BE2C (cell line): ENCODE measurements at regions not wholly inside any gene's neighbourhood (a gene's known extent, or its start where the extent isn't known, plus 50 kb on each side); places are given as distances from the start of the nearest gene placed in this dataset.

ENCODE experiments used
- DNase-seq: peaks from one replicate; pipeline ENCODE4 v3.0.0-alpha.2; 2020
- H3K27me3 ChIP-seq: fragments of 250-450 bp; sonication (Bioruptor Pico); 2 replicates; pipeline ENCODE4 v1.5.1; 2020; ENCODE audit warnings: mild to moderate bottlenecking
- H3K36me3 ChIP-seq: fragments of 250-450 bp; sonication (Bioruptor Pico); 2 replicates; pipeline ENCODE4 v1.5.1; 2020; ENCODE audit warnings: mild to moderate bottlenecking
- H3K4me1 ChIP-seq: fragments of 250-450 bp; sonication (Bioruptor Pico); 2 replicates; pipeline ENCODE4 v1.5.1; 2020
- H3K4me3 ChIP-seq: 2 replicates; pipeline ENCODE4 v1.5.1; 2011; ENCODE audit warnings: low read depth, low read length
- H3K9me3 ChIP-seq: fragments of 250-450 bp; sonication (Bioruptor Pico); 2 replicates; pipeline ENCODE4 v1.5.1; 2020
- TF ChIP-seq, protein P1 (sequence below): IDR thresholded peaks from 2 replicates; pipeline ENCODE4 v1.5.1; 2012; ENCODE audit warnings: mild to moderate bottlenecking, low read depth, low read length

DNA sequence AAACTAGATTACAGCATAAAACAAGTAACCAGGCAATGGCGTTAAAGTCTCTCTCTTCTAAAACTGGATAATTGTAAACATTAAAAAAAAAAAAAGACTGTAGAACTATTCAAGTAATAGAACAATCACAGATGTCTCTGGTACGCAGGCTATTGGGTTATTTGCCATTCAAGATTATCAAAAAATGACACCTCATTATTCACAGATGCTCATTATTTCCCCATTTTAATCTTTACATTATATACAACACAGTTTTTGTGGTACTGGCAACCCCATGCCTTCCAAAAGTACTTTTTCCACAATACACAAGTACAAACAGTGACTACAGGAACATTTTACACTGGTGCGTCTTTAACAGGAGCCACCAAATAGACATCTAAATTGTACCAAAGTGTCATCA, 109.4 kb downstream of the ZNF608 start:
- no peaks in the 10 kb centered on the region for H3K27me3 ChIP-seq
- H3K36me3 ChIP-seq = peaks cover 13% of the 10 kb centered on the region

DNA sequence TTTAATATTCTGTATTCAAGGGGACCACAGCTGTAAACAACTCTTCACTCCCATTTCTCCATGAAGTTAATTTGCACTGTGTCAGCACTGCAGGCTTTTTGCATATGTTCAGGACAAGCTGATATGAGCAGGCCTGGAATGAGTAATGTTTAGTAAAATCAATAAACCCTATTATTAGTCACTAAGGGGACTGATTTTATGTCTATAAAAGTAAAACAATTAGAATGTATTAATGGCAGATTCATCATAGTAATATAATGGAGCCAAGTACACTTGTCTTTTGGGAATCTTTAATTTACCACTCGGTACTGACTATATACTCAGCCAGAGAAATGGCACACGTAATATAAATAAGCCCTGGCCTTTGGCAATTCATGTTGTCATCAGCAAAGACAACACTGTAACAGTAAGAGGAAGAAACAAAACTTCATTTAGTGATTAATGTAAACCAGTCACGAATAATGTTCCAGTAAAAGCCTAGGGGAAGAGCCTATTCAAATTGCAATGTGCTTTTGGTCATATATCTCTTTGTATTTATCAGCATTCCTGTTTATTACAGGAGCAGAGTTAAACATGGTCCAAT, 111.6 kb downstream of the ZNF608 start:
- no peaks in the 10 kb centered on the region for H3K27me3 ChIP-seq
- DNase-seq = no peak
- peaks cover 4% of the 10 kb centered on the region; the same call in 1 of the 2 replicates for H3K36me3 ChIP-seq
- H3K9me3 ChIP-seq = no peaks in the 10 kb centered on the region; the same call in 1 of the 2 replicates
- H3K4me1 ChIP-seq = peaks cover 21% of the 10 kb centered on the region
- TF ChIP-seq, protein P1, sequence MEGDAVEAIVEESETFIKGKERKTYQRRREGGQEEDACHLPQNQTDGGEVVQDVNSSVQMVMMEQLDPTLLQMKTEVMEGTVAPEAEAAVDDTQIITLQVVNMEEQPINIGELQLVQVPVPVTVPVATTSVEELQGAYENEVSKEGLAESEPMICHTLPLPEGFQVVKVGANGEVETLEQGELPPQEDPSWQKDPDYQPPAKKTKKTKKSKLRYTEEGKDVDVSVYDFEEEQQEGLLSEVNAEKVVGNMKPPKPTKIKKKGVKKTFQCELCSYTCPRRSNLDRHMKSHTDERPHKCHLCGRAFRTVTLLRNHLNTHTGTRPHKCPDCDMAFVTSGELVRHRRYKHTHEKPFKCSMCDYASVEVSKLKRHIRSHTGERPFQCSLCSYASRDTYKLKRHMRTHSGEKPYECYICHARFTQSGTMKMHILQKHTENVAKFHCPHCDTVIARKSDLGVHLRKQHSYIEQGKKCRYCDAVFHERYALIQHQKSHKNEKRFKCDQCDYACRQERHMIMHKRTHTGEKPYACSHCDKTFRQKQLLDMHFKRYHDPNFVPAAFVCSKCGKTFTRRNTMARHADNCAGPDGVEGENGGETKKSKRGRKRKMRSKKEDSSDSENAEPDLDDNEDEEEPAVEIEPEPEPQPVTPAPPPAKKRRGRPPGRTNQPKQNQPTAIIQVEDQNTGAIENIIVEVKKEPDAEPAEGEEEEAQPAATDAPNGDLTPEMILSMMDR = no peak
- no peak overlapping the region for H3K4me3 ChIP-seq

More for the DNA sequence above, 109.4 kb downstream of the ZNF608 start:
- Histone ChIP-seq H3K4me1 (peaks cover 19% of the 10 kb centered on the region), H3K9me3 (no peaks in the 10 kb centered on the region; the same call in 1 of the 2 replicates), H3K4me3 (no peak overlapping the region)
- TF ChIP-seq, protein P1 = no peak
- DNase-seq = no peak

DNA sequence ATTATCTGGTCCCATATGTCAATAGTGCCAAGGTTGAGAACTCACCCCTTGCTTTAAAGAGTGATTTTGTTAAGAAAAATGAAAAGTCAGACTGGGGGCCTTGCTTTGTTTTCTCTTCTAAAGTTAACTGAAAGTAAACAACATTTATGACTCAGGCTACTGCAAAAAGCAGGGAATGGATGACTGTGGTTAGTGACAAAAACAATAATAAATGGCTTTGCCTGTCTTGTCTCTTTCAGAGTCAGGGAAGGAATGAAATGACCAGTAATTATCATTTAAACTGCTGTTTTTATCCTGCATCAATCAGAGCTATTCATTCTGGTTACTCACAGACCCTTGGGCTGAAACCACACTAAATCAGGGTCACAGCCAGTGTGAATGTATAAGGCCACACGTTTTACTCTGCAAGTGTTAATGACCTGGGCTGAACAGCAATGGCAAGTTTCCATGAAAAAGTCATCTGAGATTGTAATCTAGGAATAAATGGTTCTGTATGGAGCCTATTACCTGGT, 112.2 kb downstream of the ZNF608 start:
- H3K4me1 ChIP-seq = peaks cover 26% of the 10 kb centered on the region
- no peaks in the 10 kb centered on the region for H3K27me3 ChIP-seq
- peaks cover 4% of the 10 kb centered on the region; the same call in 1 of the 2 replicates for H3K36me3 ChIP-seq
- TF ChIP-seq, protein P1 = no peak
- H3K9me3 ChIP-seq = no peaks in the 10 kb centered on the region; the same call in 1 of the 2 replicates
- no peak overlapping the region for H3K4me3 ChIP-seq
- DNase-seq = no peak

DNA sequence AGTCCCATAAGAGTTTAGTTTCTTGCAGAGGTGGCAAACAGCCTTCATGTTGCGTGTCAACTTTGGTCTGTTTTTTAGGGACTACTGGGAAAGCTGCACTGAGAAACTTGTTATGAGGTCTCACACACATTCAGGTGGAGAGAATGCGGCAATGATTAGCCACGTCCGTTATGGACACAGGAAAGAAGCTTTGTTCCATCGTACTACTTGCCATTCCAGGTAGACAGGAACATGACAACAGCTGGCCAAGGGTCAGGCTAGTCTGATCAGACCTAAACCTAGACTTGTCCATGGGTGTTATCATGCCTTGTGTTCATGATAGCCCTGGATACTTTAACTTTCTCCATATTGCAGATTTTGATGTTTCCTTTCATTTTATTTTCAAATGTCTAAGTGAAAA, 113.2 kb downstream of the ZNF608 start:
- no peaks in the 10 kb centered on the region for H3K27me3 ChIP-seq

DNA sequence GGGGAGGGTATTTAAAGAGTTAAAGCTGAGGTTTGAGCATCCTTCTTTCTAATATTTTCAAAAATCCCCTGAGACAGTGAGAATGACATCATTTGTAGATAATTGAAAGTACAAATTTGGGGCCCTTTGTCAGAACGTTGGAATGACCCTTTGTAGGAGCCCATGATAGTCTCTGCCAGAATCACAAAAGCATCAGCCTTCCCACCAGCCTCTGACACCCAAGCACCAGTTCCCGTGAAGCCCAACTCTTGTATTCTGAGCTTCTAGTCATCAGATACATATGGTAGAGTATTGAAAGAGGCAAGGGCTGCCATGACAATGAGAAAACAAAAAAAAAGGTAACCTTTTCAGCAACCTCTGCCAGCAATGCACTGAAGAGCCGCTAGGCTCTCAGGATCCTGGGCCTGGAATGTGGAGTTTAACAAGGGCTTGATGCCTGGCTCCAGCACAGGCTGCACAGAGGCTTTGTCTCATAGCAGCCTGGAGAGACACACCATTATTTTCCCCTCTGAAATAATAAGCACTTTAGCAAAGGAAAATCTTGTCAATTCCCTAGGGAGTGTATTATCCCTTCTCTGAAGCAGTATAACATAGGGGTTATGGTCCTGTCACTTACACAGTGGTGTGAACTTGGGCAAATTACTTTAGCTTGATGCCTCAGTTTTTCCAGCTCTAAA, 114.4 kb downstream of the ZNF608 start:
- peaks cover 33% of the 10 kb centered on the region for H3K4me1 ChIP-seq
- H3K9me3 ChIP-seq = no peaks in the 10 kb centered on the region
- H3K27me3 ChIP-seq = no peaks in the 10 kb centered on the region
- no peaks in the 10 kb centered on the region for H3K36me3 ChIP-seq
- no peak for DNase-seq
- TF ChIP-seq, protein P1 = no peak
- no peak overlapping the region for H3K4me3 ChIP-seq

More for the DNA sequence above, 113.2 kb downstream of the ZNF608 start:
- no peak for DNase-seq
- Histone ChIP-seq H3K9me3 (no peaks in the 10 kb centered on the region; the same call in 1 of the 2 replicates), H3K36me3 (no peaks in the 10 kb centered on the region), H3K4me3 (no peak overlapping the region), H3K4me1 (peaks cover 33% of the 10 kb centered on the region)
- TF ChIP-seq, protein P1 = no peak
